Fibroblast of pulmonary artery (primary cell): ENCODE measurements at regions not wholly inside any gene's neighbourhood (a gene's known extent, or its start where the extent isn't known, plus 50 kb on each side); places are given as distances from the start of the nearest gene placed in this dataset.

ENCODE experiments used
- DNase-seq: peaks from one replicate; pipeline ENCODE4 v3.0.0-alpha.2; 2010; ENCODE audit warnings: low read depth
- H3K4me3 ChIP-seq: replicated peaks from 2 replicates; pipeline ENCODE4 v1.5.1; 2011; ENCODE audit warnings: low read depth, mild to moderate bottlenecking, control low read depth, low read length, moderate library complexity
- TF ChIP-seq, protein P1 (sequence below): IDR thresholded peaks from 2 replicates; pipeline ENCODE4 v1.5.1; 2011; ENCODE audit warnings: mild to moderate bottlenecking, control low read depth, low read length, inconsistent platforms; ENCODE audit errors: missing control alignments

DNA sequence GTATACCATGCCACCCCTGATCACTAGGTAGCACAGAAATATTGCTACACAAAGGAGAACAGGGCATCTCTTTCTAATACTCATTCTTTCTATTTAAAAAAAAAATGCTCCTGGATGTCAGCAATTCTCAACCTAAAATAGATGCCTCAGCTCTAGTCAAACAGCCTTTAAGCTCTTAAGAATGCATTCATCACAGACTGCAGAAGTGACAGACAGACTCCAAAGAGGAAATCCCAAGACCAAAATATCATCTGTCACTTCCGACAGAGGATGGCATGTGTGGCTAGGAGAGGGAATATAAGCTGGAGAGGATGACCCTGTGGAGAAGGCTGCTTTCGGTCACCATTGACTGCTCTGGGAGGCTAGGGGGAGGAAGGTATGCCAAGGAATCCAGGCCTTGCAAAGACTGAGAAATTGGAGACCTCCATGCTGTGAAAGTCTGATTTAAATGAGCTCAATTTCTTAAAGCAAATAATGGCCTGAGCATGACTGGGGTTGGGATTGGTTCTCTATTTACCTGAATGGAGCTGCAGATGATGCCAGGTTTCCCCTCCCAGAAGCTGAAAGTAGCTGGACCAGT is 277.4 kb downstream of the BRINP2 start:
- H3K4me3 ChIP-seq = no peak overlapping the region
- DNase-seq = no peak
- TF ChIP-seq, protein P1, sequence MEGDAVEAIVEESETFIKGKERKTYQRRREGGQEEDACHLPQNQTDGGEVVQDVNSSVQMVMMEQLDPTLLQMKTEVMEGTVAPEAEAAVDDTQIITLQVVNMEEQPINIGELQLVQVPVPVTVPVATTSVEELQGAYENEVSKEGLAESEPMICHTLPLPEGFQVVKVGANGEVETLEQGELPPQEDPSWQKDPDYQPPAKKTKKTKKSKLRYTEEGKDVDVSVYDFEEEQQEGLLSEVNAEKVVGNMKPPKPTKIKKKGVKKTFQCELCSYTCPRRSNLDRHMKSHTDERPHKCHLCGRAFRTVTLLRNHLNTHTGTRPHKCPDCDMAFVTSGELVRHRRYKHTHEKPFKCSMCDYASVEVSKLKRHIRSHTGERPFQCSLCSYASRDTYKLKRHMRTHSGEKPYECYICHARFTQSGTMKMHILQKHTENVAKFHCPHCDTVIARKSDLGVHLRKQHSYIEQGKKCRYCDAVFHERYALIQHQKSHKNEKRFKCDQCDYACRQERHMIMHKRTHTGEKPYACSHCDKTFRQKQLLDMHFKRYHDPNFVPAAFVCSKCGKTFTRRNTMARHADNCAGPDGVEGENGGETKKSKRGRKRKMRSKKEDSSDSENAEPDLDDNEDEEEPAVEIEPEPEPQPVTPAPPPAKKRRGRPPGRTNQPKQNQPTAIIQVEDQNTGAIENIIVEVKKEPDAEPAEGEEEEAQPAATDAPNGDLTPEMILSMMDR = no peak

DNA sequence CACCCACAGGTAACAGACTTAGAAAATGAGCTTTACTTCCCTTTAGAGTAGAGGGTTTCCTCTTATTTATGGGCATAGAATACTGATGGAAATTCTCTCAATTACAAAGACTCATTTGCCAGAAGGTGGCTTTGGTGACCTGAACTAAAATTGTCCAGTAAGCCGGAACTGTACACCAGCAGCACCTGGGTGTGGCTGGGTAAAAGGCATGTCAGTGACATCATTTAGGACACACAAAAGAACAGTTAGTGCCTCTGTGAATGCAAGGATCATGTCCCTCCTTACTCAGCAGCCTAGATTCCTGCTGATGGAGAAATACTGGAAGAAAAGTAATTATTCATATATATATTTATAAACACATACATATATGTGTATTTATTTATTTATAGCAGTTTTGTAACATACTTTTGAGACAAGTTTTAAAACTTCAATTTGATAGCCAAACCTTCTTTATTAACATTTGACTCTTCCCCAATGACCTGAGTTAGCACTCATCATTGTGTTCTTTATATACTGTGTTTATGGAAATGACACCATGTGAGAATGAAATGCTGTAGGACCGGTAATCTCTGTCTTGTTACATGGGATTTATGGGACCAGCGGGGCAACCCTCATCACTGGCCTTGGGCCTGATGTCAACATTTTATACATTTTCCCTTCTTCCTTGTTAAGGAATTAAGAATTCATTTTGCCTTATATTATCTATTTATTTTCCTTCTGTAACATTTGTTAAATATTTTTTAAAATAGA is 274.4 kb downstream of the BRINP2 start:
- TF ChIP-seq, protein P1 = no peak
- no peak overlapping the region for H3K4me3 ChIP-seq
- DNase-seq = no peak

DNA sequence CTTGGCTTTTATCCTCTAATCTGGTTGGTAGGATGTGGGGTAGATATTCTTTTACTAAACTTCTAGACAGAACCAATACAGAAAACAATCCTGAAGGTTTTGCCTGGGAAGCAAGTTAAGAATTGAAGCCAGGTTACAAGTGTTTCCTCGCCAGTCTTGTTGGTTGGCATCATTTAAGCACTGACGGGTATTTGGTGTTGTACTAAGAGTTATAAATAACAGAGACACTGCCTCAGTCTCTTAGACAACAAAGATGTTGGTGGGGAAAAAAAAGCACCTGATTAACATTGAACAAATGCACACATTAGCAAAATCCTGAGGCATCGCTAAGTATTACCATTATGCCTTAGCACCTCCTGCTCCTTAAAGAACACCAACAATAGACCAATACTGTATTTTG is 272.2 kb downstream of the BRINP2 start:
- TF ChIP-seq, protein P1 = no peak
- no peak for DNase-seq

DNA sequence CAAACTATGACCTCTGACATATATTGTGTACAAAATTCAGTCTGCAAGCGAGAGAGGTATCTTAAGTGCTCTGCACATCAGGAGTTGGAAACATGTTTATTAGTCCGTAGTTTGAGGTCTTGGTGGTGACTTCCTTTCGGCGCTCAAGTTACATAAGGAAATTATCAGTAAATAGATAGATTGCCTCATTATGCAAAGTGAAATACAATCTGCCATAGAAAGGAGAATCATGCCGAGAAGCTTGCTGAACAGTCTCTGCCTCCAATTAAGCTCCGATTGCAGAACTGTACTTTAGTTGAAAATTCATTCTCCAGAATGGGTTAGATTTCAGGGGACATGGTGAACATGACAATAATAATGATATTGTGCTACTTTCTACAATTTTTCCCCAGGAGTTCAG is 271.8 kb downstream of the BRINP2 start:
- TF ChIP-seq, protein P1 = no peak
- DNase-seq = no peak
- no peak overlapping the region for H3K4me3 ChIP-seq

More for the DNA sequence above, 272.2 kb downstream of the BRINP2 start:
- no peak overlapping the region for H3K4me3 ChIP-seq

DNA sequence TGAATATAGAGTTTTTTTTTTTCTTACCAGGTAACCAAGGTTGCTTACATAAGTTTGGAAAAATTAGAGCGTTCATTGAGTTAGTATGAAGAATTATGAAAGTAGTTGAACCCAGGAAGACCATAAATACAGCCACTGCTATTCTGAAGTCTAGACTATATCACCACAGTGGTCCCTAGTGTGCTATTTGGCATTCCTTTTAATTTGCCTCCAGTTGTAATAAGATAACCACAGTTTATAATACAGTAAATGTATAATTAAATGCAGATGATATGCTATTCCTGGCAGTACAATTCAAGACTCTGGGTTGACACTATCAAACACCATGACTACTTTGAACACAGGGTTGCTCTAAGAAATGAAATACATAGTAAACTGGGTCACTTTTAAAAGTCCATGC is 270.5 kb downstream of the BRINP2 start:
- H3K4me3 ChIP-seq = no peak overlapping the region
- no peak for DNase-seq
- TF ChIP-seq, protein P1 = no peak

DNA sequence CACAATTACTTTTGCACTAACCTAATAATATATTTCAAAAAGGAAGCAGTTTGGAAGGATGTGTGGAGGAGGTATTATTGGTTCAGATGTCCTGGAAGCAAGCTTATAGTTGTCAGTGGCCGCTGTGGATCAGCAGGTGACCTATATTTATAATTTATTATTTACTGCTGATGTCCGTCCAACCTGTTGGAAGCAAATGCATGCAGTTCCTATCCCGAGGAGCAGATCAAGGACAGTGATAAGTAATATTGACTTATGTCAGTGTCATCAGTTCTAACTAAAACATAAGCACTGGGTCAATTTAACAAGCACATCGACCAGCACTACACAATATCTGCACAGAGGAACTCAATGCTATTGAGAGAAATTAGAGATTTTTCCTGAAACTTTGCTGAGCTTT is 270.1 kb downstream of the BRINP2 start:
- DNase-seq = no peak
- TF ChIP-seq, protein P1 = no peak
- H3K4me3 ChIP-seq = no peak overlapping the region

DNA sequence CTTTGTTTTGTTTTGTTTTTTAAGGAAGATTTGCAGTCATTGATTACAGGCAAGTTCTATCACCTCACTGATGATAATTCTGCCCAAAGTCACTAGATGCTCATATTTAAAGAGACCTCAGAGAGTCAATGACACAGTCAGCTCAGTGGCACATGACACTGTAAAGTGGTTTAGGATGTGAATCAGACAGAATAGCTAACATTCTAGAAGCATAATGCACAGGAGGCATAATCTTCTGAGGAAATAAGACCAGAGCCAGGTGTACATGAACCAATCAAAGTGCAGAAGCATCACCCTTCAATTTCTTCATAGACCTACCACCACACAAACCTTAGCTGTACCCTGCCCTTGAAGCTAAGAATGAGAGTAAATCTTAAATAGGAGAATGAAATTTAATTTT is 268.5 kb downstream of the BRINP2 start:
- no peak for DNase-seq
- TF ChIP-seq, protein P1 = no peak
- H3K4me3 ChIP-seq = no peak overlapping the region
